ENCODE measurements at regions not wholly inside any gene's neighbourhood (a gene's known extent, or its start where the extent isn't known, plus 50 kb on each side); places are given as distances from the start of the nearest gene placed in this dataset.

DNA sequence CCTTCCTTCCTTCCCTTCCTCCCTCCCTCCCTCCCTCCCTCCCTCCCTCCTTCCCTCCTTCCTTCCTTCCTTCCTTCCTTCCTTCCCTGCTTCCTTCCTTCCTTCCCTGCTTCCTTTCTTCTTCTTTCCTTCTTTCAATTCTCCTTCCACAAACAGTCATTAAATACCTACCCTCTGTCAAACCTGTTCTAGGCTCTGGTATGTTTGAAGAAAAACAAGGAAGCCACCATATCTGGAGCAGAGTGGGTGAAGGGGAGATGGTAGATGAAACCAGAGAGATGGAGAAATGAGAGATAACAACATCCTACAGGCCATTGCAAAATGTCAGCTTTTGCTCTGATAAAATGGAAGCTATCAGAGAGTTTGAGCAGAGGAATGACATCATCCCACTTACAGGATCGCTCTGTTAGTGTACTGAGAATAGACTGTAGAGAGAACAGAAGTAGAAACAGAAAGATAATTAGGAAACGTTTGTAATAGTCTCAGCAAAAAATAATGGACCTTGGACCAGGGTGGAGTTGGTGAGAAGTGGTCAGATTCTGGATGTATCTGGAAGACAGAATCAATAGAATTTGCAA is 334.0 kb downstream of the STIM2 start:
- TF ChIP-seq GATA3 (IDR thresholded peaks at IDR 0.05; ENCODE audit: low read depth, low read length) (no peak), GATA2 (IDR thresholded peaks at IDR 0.05; ENCODE audit: low read depth, low read length) (no peak)

Measured in SH-SY5Y (cell line).